DND-41 (cell line): ENCODE measurements at regions not wholly inside any gene's neighbourhood (a gene's known extent, or its start where the extent isn't known, plus 50 kb on each side); places are given as distances from the start of the nearest gene placed in this dataset.

Experiments
- ATAC-seq: fragments of 200-7000 bp; cut with Tn5 transposase; 3 replicates; pipeline ENCODE4 v1.9.1; 2021; ENCODE audit warnings: low read depth; ENCODE audit not compliant: insufficient read depth
- DNase-seq: peaks from one replicate; pipeline ENCODE4 v3.0.0-alpha.2; 2020
- H2AFZ ChIP-seq: 2 replicates; pipeline ENCODE4 v1.6.0; 2012; ENCODE audit warnings: low read depth, low read length
- H3K27ac ChIP-seq: 2 replicates; pipeline ENCODE4 v1.5.1; 2012; ENCODE audit warnings: low read length, inconsistent platforms
- H3K27me3 ChIP-seq: fragments of 200-600 bp; sonication (generic); 2 replicates; pipeline ENCODE4 v1.6.0; 2012; ENCODE audit warnings: low read length, mild to moderate bottlenecking, inconsistent platforms; ENCODE audit not compliant: insufficient read depth, poor library complexity
- H3K36me3 ChIP-seq: 2 replicates; pipeline ENCODE4 v1.5.1; 2012; ENCODE audit warnings: low read length, inconsistent platforms; ENCODE audit not compliant: insufficient read depth
- H3K4me1 ChIP-seq: 2 replicates; pipeline ENCODE4 v1.5.1; 2012; ENCODE audit warnings: mild to moderate bottlenecking, low read length; ENCODE audit not compliant: insufficient read depth
- H3K4me2 ChIP-seq: 2 replicates; pipeline ENCODE4 v1.6.0; 2012; ENCODE audit warnings: mild to moderate bottlenecking, moderate library complexity, low read length, inconsistent platforms; ENCODE audit not compliant: insufficient read depth
- H3K4me3 ChIP-seq, 2 experiments: fragments of 200-600 bp in 1 of 2; shearing (Covaris generic) in 1 of 2; 2 replicates each; pipeline ENCODE4 v1.5.1; 2012 to 2016; ENCODE audit warnings: inconsistent platforms in 2 of 2, low read length in 2 of 2, mild to moderate bottlenecking in 2 of 2, low read depth in 1 of 2, moderate library complexity in 1 of 2
- H3K79me2 ChIP-seq: 2 replicates; pipeline ENCODE4 v1.6.0; 2012; ENCODE audit warnings: low read length, inconsistent platforms; ENCODE audit not compliant: insufficient read depth
- H3K9ac ChIP-seq: 2 replicates; pipeline ENCODE4 v1.6.0; 2012; ENCODE audit warnings: low read depth, mild to moderate bottlenecking, inconsistent platforms, low read length, moderate library complexity
- H3K9me3 ChIP-seq: 2 replicates; pipeline ENCODE4 v1.5.1; 2012; ENCODE audit warnings: low read length, moderate library complexity, mild to moderate bottlenecking, inconsistent platforms; ENCODE audit not compliant: insufficient read depth, severe bottlenecking
- H4K20me1 ChIP-seq: 2 replicates; pipeline ENCODE4 v1.6.0; 2012; ENCODE audit warnings: low read length; ENCODE audit not compliant: insufficient read depth
- CTCF ChIP-seq: IDR thresholded peaks from 2 replicates; pipeline ENCODE4 v1.5.1; 2012; ENCODE audit warnings: borderline replicate concordance, low read length, moderate library complexity, mild to moderate bottlenecking; ENCODE audit not compliant: poor library complexity, severe bottlenecking; ENCODE audit errors: extremely low read depth
- EZH2 ChIP-seq: IDR thresholded peaks from 3 replicates; pipeline ENCODE4 v1.6.1; 2012; ENCODE audit warnings: borderline replicate concordance, low read depth, mild to moderate bottlenecking, moderate library complexity, low read length, inconsistent platforms; ENCODE audit not compliant: severe bottlenecking

- DNase-seq: no peak
- Histone ChIP-seq H3K9ac (no peak overlapping the region), H2AFZ (no peak overlapping the region), H3K4me1 (no peaks in the 10 kb centered on the region), H3K9me3 (no peaks in the 10 kb centered on the region), H3K27ac (no peak overlapping the region), H3K27me3 (no peaks in the 10 kb centered on the region), H3K36me3 (no peaks in the 10 kb centered on the region), H4K20me1 (no peaks in the 10 kb centered on the region), H3K79me2 (no peaks in the 10 kb centered on the region), H3K4me3 (no peak overlapping the region), H3K4me2 (no peak overlapping the region)
- TF ChIP-seq EZH2: no peak
- no peak for TF ChIP-seq CTCF
- no peak for ATAC-seq
Observed at GRCh38 chr6:93889713-93890112, 470.4 kb upstream of the EPHA7 start.

- Histone ChIP-seq H3K4me1 (no peaks in the 10 kb centered on the region), H3K27ac (no peak overlapping the region), H3K79me2 (no peaks in the 10 kb centered on the region), H3K36me3 (no peaks in the 10 kb centered on the region), H3K9me3 (no peaks in the 10 kb centered on the region), H3K9ac (no peak overlapping the region), H4K20me1 (no peaks in the 10 kb centered on the region), H3K4me2 (no peak overlapping the region), H2AFZ (no peak overlapping the region), H3K4me3 (no peak overlapping the region), H3K27me3 (no peaks in the 10 kb centered on the region)
- DNase-seq (no peak), ATAC-seq (no peak)
- TF ChIP-seq EZH2 (no peak), CTCF (no peak)
Observed at GRCh38 chr6:93886416-93886815, 467.1 kb upstream of the EPHA7 start.

GRCh38 chr6:93859971-93860370, 440.6 kb upstream of the EPHA7 start:
- H4K20me1 ChIP-seq: no peaks in the 10 kb centered on the region
- no peak overlapping the region for H3K4me3 ChIP-seq
- no peak overlapping the region for H3K4me2 ChIP-seq
- no peaks in the 10 kb centered on the region for H3K4me1 ChIP-seq
- H3K9ac ChIP-seq: no peak overlapping the region
- H3K36me3 ChIP-seq: no peaks in the 10 kb centered on the region
- DNase-seq: no peak
- no peaks in the 10 kb centered on the region for H3K27me3 ChIP-seq
- no peak for TF ChIP-seq CTCF
- no peak for TF ChIP-seq EZH2
- ATAC-seq: no peak
- H3K9me3 ChIP-seq: no peaks in the 10 kb centered on the region
- no peaks in the 10 kb centered on the region for H3K79me2 ChIP-seq
- H2AFZ ChIP-seq: no peak overlapping the region
- H3K27ac ChIP-seq: no peak overlapping the region

- Histone ChIP-seq H3K9me3 (no peaks in the 10 kb centered on the region), H4K20me1 (no peaks in the 10 kb centered on the region), H3K4me1 (no peaks in the 10 kb centered on the region), H3K9ac (no peak overlapping the region), H3K4me2 (no peak overlapping the region), H3K27me3 (no peaks in the 10 kb centered on the region), H3K27ac (no peak overlapping the region), H2AFZ (no peak overlapping the region), H3K4me3 (no peak overlapping the region), H3K79me2 (no peaks in the 10 kb centered on the region), H3K36me3 (no peaks in the 10 kb centered on the region)
- no peak for DNase-seq
- TF ChIP-seq CTCF: no peak
- TF ChIP-seq EZH2: no peak
- no peak for ATAC-seq
Observed at GRCh38 chr6:93858213-93858612, 438.9 kb upstream of the EPHA7 start.
